GM12891 (cell line): ENCODE measurements at regions not wholly inside any gene's neighbourhood (a gene's known extent, or its start where the extent isn't known, plus 50 kb on each side); places are given as distances from the start of the nearest gene placed in this dataset.
"Not testable (repeated sequence)": the region's sequence is repeated elsewhere in the genome, so short reads cannot be mapped to it uniquely, and the experiment has no call there.

Experiments used
- DNase-seq: peaks from one replicate; pipeline ENCODE4 v3.0.0; 2011; ENCODE audit warnings: low spot score; ENCODE audit not compliant: insufficient read length
- FAIRE-seq: peaks from 2 replicates; lab custom pipeline; 2011; peaks lifted over from hg19 to GRCh38; lab: Jason Lieb, UNC
- PAX5 ChIP-seq: IDR thresholded peaks from 2 replicates; pipeline ENCODE4 v1.6.1; 2011; ENCODE audit warnings: low read length, moderate library complexity, mild to moderate bottlenecking; ENCODE audit not compliant: insufficient read depth, severe bottlenecking
- POLR2A ChIP-seq: IDR thresholded peaks from 2 replicates; pipeline ENCODE4 v1.6.1; 2011; ENCODE audit warnings: low read depth, low read length, control low read depth
- POLR2AphosphoS5 ChIP-seq: IDR thresholded peaks from 2 replicates; pipeline ENCODE4 v1.6.1; 2011; ENCODE audit warnings: low read depth, low read length, control low read depth
- POU2F2 ChIP-seq: IDR thresholded peaks from 2 replicates; pipeline ENCODE4 v1.6.1; 2011; ENCODE audit warnings: low read depth, mild to moderate bottlenecking, control low read depth, low read length, moderate library complexity
- SPI1 ChIP-seq: IDR thresholded peaks from 2 replicates; pipeline ENCODE4 v1.6.1; 2011; ENCODE audit warnings: low read depth, low read length, control low read depth
- TAF1 ChIP-seq: IDR thresholded peaks from 2 replicates; pipeline ENCODE4 v1.6.1; 2011; ENCODE audit warnings: low read depth, low read length, control low read depth

DNA sequence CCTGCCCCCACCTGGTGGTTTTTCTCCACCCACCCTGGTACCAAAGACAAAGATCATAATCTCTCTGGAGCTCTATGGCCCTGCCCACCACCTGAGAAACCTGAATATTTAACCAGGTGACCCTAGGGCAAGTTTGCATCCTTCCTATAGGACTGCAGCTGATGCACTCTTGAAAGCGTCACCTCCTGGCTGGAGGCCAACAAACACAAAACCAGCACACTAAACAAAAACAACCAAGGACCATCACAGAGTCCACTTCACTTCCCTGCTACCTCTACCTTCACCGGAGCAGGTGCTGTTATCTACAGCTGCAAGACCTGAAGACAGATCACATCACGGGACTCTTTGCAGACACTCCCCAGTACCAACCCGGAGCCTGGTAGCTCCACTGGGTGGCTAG, 296.7 kb upstream of the FGF13 start:
- DNase-seq: no peak
- no peak for FAIRE-seq
- TF ChIP-seq SPI1 (no peak), POU2F2 (no peak), PAX5 (no peak), POLR2AphosphoS5 (no peak), TAF1 (no peak), POLR2A (no peak)

DNA sequence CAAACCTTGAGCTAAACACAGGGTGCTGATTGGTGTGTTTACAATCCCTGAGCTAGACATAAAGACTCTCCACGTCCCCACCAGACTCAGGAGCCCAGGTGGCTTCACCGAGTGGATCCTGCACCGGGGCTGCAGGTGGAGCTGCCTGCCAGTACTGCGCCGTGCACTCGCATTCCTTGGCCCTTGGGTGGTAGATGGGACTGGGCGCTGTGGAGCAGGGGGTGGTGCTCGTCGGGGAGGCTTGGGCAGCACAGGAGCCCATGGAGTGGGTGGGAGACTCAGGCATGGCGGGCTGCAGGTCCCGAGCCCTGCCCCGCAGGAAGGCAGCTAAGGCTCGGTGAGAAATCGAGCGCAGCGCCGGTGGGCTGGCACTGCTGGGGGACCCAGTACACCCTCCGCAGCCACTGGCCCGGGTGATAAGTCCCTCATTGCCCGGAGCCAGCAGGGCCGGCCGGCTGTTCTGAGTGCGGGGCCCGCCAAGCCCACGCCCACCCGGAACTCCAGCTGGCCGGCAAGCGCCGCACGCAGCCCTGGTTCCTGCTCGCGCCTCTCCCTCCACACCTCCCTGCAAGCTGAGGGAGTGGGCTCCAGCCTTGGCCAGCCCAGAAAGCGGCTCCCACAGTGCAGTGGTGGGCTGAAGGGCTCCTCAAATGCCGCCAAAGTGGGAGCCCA, 292.5 kb upstream of the FGF13 start:
- FAIRE-seq, DNase-seq: not testable (repeated sequence)

DNA sequence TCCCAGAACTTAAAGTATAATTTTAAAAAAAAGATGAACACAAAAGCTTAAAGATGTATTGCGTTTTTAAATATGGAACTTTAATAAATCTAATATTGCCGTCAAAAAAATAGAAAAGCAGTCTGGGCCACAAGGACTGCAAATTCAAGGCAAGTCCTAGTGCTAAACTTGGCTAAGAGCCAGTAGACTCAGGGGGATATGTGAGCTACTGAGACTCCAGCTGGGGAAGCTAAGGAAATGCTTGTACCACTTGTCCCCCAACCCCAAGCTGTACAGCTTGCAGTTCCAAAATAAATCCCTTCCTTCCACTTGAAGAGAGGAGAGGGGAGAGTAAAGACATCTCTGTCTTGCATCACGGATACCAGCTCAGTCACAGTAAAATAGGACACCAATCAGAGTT, 290.8 kb upstream of the FGF13 start:
- no peak for DNase-seq
- no peak for FAIRE-seq
- no peak for TF ChIP-seq PAX5
- TF ChIP-seq POU2F2: no peak
- no peak for TF ChIP-seq TAF1

DNA sequence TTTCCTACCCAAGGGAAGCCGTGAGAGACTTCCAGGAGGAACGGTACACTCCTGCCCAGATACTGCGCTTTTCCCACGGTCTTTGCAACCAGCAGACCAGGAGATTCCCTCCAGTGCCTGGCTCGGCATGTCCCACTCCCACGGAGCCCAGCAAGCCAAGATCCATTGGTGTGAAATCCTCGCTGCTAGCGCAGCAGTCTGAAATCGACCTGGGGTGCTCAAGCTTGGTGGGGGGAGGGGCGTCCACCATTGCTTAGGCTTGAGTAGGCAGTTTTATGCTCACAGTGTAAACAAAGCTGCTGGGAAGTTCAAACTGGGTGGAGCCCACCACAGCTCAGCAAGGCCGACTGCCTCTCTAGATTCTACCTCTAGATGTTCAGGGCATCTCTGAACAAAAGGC, 284.8 kb upstream of the FGF13 start:
- no peak for FAIRE-seq
- no peak for DNase-seq
- no peak for TF ChIP-seq PAX5
- no peak for TF ChIP-seq POLR2A
- no peak for TF ChIP-seq POU2F2

DNA sequence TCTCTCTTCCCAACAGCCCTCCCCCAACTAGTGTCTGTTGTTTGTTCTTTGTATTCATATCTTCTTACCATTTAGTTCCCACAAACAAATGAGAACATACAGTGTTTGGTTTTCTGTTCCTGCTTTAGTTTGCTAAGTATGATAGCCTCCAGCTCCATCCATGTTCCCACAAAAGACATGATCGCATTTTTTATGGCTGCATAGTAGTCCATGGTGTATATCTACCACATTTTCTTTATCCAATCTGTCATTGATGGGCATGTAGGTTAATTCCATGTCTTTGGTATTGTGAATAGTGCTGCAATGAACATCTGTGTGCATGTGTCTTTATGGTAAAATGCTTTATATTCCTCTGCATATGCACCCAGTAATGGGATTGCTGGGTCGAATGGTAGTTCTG, 283.9 kb upstream of the FGF13 start:
- TF ChIP-seq POLR2AphosphoS5 (no peak), SPI1 (no peak), POU2F2 (no peak), TAF1 (no peak), POLR2A (no peak), PAX5 (no peak)
- no peak for DNase-seq
- no peak for FAIRE-seq

DNA sequence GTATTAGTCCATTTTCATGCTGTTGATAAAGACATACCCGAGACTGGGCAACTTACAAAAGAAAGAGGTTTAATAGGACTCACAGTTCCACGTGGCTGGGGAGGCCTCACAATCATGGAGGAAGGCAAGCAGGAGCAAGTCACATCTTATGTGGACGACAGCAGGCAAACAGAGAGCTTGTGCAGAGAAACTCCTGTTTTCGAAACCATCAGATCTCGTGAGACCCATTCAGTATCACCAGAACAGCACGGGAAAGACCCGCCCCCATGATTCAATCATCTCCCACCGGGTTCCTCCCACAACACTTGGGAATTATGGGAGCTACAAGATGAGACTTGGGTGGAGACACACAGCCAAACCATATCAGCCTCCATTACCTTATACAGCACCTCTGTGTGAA, 278.9 kb upstream of the FGF13 start:
- not testable (repeated sequence) for DNase-seq, FAIRE-seq

DNA sequence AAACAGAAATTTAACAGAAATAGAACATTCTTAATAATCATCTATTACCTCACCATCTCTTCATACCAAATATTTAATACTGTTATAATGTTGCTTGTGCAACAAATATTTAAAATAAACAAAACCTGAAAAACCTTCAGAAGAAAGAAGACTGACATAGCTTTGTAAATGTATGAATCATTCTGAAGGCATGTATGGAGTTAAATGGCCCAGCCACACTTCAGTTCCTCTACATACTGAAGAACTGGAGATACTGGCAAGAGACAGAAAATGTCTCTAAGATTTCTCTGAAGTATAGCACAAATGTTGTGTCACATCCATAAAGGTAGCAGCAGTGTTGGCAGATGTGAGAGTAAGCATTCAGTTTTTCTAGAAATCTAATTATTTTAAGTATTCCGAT, 275.3 kb upstream of the FGF13 start:
- no peak for TF ChIP-seq SPI1
- TF ChIP-seq POLR2A: no peak
- no peak for TF ChIP-seq POLR2AphosphoS5
- no peak for TF ChIP-seq PAX5
- no peak for TF ChIP-seq TAF1
- TF ChIP-seq POU2F2: no peak
- FAIRE-seq: no peak

DNA sequence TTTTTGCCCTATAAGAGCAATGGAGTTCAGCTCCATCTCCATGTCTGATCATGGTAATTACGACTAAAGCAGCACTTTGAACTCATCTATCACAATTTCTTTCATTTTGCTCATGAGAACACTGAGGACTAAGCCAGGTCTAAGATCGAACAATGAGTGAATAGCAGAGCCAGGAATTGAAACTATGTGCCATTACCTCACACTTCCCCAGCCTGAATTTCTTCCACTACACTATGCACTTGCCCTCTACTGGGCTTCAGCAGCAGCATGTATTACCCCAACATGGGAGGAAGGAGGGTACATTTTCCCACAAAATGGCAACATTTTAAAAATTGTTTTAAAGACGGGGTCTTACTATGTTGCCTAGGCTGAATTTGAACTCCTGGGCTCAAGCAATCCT, 274.7 kb upstream of the FGF13 start:
- TF ChIP-seq PAX5: no peak
- TF ChIP-seq SPI1: no peak
- TF ChIP-seq TAF1: no peak
- no peak for TF ChIP-seq POLR2A
- TF ChIP-seq POU2F2: no peak
- TF ChIP-seq POLR2AphosphoS5: no peak
- FAIRE-seq (no peak), DNase-seq (no peak)

More for the DNA sequence above, 275.3 kb upstream of the FGF13 start:
- no peak for DNase-seq

DNA sequence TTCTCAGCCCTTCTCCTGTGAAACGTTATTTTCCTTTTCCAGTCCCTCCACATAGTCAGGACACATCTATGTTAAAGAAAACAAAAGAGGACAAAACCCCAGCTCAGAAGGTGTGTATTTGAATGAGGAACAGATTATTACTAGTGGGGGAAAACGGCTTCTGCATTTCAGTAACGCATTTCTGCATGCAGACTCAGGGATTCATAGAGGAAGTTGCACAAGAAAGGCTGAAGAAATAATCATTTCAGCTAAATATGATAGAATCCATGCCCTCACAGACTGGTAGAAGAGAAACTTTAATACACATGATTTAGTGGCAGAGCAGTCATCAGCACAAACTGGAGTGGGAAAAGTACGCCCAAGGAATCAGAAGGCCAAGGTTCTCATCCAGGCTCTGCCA, 270.8 kb upstream of the FGF13 start:
- TF ChIP-seq PAX5: no peak
- no peak for TF ChIP-seq SPI1
- TF ChIP-seq POU2F2: no peak
- DNase-seq: no peak
- FAIRE-seq: no peak

DNA sequence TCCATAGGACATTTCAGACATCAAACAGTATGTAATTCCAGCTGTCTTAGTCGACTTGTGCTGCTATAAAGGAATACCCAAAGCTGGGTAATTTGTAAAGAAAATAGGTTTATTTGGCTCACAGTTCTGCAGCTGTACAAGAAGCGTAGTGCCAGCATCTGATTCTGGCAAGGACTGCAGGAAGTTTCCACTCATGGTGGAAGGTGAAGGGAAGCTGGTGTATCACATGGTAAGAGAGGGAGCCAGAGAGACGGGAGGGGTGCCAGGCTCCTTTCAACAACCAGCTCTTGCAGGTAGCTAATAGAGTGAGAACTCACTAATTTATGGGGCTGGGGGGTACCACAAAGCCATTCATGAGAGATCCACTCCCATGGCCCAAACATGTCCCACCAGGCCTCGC, 253.0 kb upstream of the FGF13 start:
- TF ChIP-seq POU2F2 (no peak), POLR2AphosphoS5 (no peak), POLR2A (no peak), SPI1 (no peak), PAX5 (no peak), TAF1 (no peak)
- DNase-seq (no peak), FAIRE-seq (no peak)

DNA sequence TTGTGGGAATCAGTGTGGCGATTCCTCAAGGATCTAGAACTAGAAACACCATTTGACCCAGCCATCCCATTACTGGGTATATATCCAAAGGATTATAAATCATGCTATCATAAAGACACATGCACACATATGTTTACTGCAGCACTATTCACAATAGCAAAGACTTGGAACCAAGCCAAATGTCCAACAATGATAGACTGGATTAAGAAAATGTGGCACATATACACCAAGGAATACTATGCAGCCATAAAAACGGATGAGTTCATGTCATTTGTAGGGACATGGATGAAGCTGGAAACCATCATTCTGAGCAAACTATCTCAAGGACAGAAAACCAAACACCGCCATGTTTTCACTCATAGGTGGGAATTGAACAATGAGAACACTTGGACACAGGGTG, 250.9 kb upstream of the FGF13 start:
- DNase-seq, FAIRE-seq: not testable (repeated sequence)
